Loucy (cell line): ENCODE measurements at regions not wholly inside any gene's neighbourhood (a gene's known extent, or its start where the extent isn't known, plus 50 kb on each side); places are given as distances from the start of the nearest gene placed in this dataset.

Source experiments
- EZH2phosphoT487 ChIP-seq: fragments of 200-600 bp; IDR thresholded peaks from 2 replicates; pipeline ENCODE4 v1.6.1; 2018; ENCODE audit warnings: antibody characterized with exemption, mild to moderate bottlenecking, moderate library complexity, borderline replicate concordance
- TF ChIP-seq, protein P1 (sequence below): fragments of 200-600 bp; sonication (generic); conservative IDR thresholded peaks from 2 replicates; pipeline ENCODE4 v1.5.1; 2014; ENCODE audit warnings: mild to moderate bottlenecking, antibody characterized with exemption, low read length

DNA sequence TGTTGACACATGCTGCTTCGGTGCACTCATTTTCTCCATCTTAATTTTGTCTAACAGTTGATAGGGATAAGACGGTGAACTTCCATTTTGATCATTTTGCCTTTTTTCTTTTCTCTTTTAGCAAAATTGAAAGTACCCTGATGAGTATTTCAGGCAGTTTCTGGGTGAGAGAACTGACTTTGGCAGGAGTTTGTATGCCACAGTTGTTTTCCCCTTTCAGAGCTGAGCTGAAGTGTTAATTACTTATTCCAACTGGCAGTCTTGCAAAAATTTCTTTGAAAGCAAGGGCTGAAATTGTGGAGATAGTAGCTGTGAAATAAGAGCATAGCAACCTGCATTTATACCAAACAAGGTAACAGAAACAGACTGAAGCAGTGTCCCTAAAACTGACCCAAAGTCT, 180.2 kb downstream of the SLITRK5 start:
- TF ChIP-seq, protein P1, sequence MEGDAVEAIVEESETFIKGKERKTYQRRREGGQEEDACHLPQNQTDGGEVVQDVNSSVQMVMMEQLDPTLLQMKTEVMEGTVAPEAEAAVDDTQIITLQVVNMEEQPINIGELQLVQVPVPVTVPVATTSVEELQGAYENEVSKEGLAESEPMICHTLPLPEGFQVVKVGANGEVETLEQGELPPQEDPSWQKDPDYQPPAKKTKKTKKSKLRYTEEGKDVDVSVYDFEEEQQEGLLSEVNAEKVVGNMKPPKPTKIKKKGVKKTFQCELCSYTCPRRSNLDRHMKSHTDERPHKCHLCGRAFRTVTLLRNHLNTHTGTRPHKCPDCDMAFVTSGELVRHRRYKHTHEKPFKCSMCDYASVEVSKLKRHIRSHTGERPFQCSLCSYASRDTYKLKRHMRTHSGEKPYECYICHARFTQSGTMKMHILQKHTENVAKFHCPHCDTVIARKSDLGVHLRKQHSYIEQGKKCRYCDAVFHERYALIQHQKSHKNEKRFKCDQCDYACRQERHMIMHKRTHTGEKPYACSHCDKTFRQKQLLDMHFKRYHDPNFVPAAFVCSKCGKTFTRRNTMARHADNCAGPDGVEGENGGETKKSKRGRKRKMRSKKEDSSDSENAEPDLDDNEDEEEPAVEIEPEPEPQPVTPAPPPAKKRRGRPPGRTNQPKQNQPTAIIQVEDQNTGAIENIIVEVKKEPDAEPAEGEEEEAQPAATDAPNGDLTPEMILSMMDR: no peak
- TF ChIP-seq EZH2phosphoT487: no peak
